PC-3 (cell line): ENCODE measurements at regions not wholly inside any gene's neighbourhood (a gene's known extent, or its start where the extent isn't known, plus 50 kb on each side); places are given as distances from the start of the nearest gene placed in this dataset.
"Not testable (repeated sequence)": the region's sequence is repeated elsewhere in the genome, so short reads cannot be mapped to it uniquely, and the experiment has no call there.

Source experiments
- ATAC-seq: fragments of 200-7000 bp; cut with Tn5 transposase; 2 replicates; pipeline ENCODE4 v1.9.1; 2020; ENCODE audit warnings: mild to moderate bottlenecking, moderate library complexity
- BruUV-seq: library from RNA; stranded (reverse); fragments of 400-500 nt; replicated peaks from 2 replicates; lab custom pipeline; 2021; lab: Mats Ljungman, UMichigan
- CTCF ChIA-PET: fragments of 300-600 bp; sonication (Branson Sonifier 250); formaldehyde crosslinking; loops from one replicate; lab custom pipeline; 2022; ENCODE audit warnings: antibody characterized with exemption; lab: Charles Lee
- POLR2A ChIA-PET: fragments of 300-600 bp; sonication (Branson Sonifier 250); formaldehyde crosslinking; loops from one replicate; lab custom pipeline; 2022; ENCODE audit warnings: antibody characterized with exemption; ENCODE audit not compliant: unreplicated experiment; lab: Charles Lee
- DNase-seq: peaks from one replicate; pipeline ENCODE4 v3.0.0-alpha.2; 2015
- H2AFZ ChIP-seq: fragments of 300-600 bp; sonication (generic); 2 replicates; pipeline ENCODE4 v1.6.0; 2016; ENCODE audit warnings: antibody characterized with exemption, low read length
- H3F3A ChIP-seq: fragments of 300-600 bp; sonication (generic); one replicate; pipeline ENCODE4 v1.6.0; 2017; ENCODE audit warnings: antibody characterized with exemption, low read length, control low read depth, mild to moderate bottlenecking; ENCODE audit not compliant: unreplicated experiment
- H3K27ac ChIP-seq: fragments of 300-600 bp; sonication (generic); 2 replicates; pipeline ENCODE4 v1.5.1; 2016; ENCODE audit warnings: mild to moderate bottlenecking, low read length
- H3K27me3 ChIP-seq: fragments of 300-600 bp; sonication (generic); 2 replicates; pipeline ENCODE4 v1.6.1; 2016; ENCODE audit warnings: low read length, mixed read lengths
- H3K36me3 ChIP-seq: fragments of 300-600 bp; sonication (generic); 2 replicates; pipeline ENCODE4 v1.6.1; 2016; ENCODE audit warnings: low read depth, mixed run types, low read length, mixed read lengths
- H3K4me1 ChIP-seq: fragments of 300-600 bp; sonication (generic); 2 replicates; pipeline ENCODE4 v1.5.1; 2016; ENCODE audit warnings: low read length; ENCODE audit not compliant: insufficient read depth
- H3K4me2 ChIP-seq: fragments of 300-600 bp; sonication (generic); 2 replicates; pipeline ENCODE4 v1.6.0; 2016; ENCODE audit warnings: low read length
- H3K4me3 ChIP-seq: fragments of 300-600 bp; sonication (generic); 2 replicates; pipeline ENCODE4 v1.5.1; 2016; ENCODE audit warnings: mild to moderate bottlenecking, low read length, mixed read lengths
- H3K79me2 ChIP-seq: fragments of 300-600 bp; sonication (generic); 2 replicates; pipeline ENCODE4 v1.6.1; 2017; ENCODE audit warnings: low read length, mixed read lengths
- H3K9ac ChIP-seq: fragments of 300-600 bp; sonication (generic); 2 replicates; pipeline ENCODE4 v1.6.0; 2016; ENCODE audit warnings: mild to moderate bottlenecking, low read length
- H3K9me2 ChIP-seq: fragments of 300-600 bp; sonication (generic); replicated peaks from 2 replicates; pipeline ENCODE4 v1.6.1; 2016; ENCODE audit warnings: mixed run types, low read length, mixed read lengths
- H3K9me3 ChIP-seq: fragments of 300-600 bp; sonication (generic); 2 replicates; pipeline ENCODE4 v1.6.1; 2016; ENCODE audit warnings: low read length, mixed read lengths
- H4K20me1 ChIP-seq: fragments of 300-600 bp; sonication (generic); 2 replicates; pipeline ENCODE4 v1.6.1; 2016; ENCODE audit warnings: low read length, mixed read lengths
- CTCF ChIP-seq: fragments of 300-600 bp; sonication (generic); conservative IDR thresholded peaks from 2 replicates; pipeline ENCODE4 v1.5.1; 2017; ENCODE audit warnings: antibody characterized with exemption, low read depth, mild to moderate bottlenecking, low read length
- EZH2 ChIP-seq: fragments of 300-600 bp; sonication (generic); IDR thresholded peaks from one replicate; pipeline ENCODE4 v1.6.1; 2017; ENCODE audit warnings: antibody characterized with exemption, mild to moderate bottlenecking, low read length; ENCODE audit not compliant: unreplicated experiment
- EZH2phosphoT487 ChIP-seq: fragments of 300-600 bp; sonication (generic); IDR thresholded peaks from 2 replicates; pipeline ENCODE4 v1.6.1; 2018; ENCODE audit warnings: mild to moderate bottlenecking, antibody characterized with exemption, low read length, borderline replicate concordance
- intact Hi-C: fragments of 100-400 bp; cut with micrococcal nuclease; formaldehyde crosslinking; loops from 2 replicates; pipeline ENCODE4 v1.9.0; 2023

- Histone ChIP-seq H3F3A (no peaks in the 10 kb centered on the region), H3K36me3 (no peaks in the 10 kb centered on the region), H4K20me1 (no peaks in the 10 kb centered on the region), H3K4me2 (no peak overlapping the region), H3K79me2 (no peaks in the 10 kb centered on the region), H2AFZ (no peak overlapping the region), H3K4me3 (no peak overlapping the region), H3K27me3 (peaks cover 68% of the 10 kb centered on the region), H3K9me2 (no peaks in the 10 kb centered on the region), H3K9ac (no peak overlapping the region), H3K4me1 (no peaks in the 10 kb centered on the region), H3K27ac (no peak overlapping the region), H3K9me3 (no peaks in the 10 kb centered on the region)
- ChIA-PET CTCF (no interaction called here), POLR2A (no interaction called here)
- intact Hi-C loops, result no loop called here
- DNase-seq, result no peak
- no TSS peak for BruUV-seq
- TF ChIP-seq CTCF (no peak), EZH2phosphoT487 (no peak), EZH2 (no peak)
- no peak for ATAC-seq
Measured at GRCh38 chr1:228887960-228888359, 152.7 kb downstream of the RHOU start.

GRCh38 chr1:228889289-228889688 is 154.0 kb downstream of the RHOU start:
- Histone ChIP-seq H3K36me3 (no peaks in the 10 kb centered on the region), H3K79me2 (no peaks in the 10 kb centered on the region), H3K27me3 (peaks cover 59% of the 10 kb centered on the region), H3K9me3 (no peaks in the 10 kb centered on the region), H3K4me2 (no peak overlapping the region), H3K4me3 (no peak overlapping the region), H3K9ac (no peak overlapping the region), H2AFZ (no peak overlapping the region), H4K20me1 (no peaks in the 10 kb centered on the region), H3F3A (no peaks in the 10 kb centered on the region), H3K27ac (no peak overlapping the region), H3K9me2 (no peaks in the 10 kb centered on the region), H3K4me1 (no peaks in the 10 kb centered on the region)
- POLR2A ChIA-PET, result no interaction called here
- no peak for ATAC-seq
- intact Hi-C loops, result no loop called here
- no TSS peak for BruUV-seq
- no peak for DNase-seq
- TF ChIP-seq EZH2, result no peak
- TF ChIP-seq CTCF, result no peak
- TF ChIP-seq EZH2phosphoT487, result no peak
- CTCF ChIA-PET, result no interaction called here

DNA sequence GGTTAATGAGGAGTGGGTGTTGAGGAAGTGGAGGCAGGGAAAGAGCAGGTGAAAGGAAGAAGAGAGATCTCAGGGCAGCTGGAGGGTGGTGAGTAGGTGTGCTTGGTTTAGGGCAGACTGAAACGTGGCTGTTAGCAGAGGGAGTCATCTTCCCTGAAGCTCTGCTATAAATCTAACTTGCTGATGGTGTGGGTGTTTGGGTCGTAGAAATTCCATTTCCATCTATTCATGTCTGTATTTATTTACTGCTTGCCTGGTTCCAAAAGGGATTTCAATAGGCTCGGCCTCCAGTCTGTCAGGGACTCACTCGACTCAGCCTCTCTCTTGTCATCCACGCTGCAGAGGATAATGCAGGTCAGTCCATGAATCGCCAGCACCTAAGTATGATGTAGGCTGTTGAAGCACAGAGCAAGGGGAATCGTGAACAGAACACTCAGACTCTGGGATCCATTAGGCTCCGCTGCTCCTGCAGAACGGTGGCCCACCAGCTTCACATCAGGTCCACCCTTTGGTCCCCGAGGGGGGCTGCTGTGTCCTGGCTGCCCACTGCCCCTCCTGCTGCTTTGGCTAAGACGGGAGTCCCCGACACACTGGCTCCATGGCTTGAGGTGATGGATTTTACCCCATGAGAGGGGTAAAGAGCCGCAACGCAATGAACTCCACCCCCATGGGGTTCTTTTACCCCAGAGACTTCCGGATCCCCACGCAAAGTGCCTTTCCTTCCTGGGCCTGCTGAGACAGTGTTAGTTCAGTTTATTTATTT is 156.2 kb downstream of the RHOU start:
- no peaks in the 10 kb centered on the region for H3K36me3 ChIP-seq
- no peaks in the 10 kb centered on the region for H3F3A ChIP-seq
- H3K9ac ChIP-seq, result no peak overlapping the region
- H3K4me1 ChIP-seq, result no peaks in the 10 kb centered on the region
- H3K9me2 ChIP-seq, result no peaks in the 10 kb centered on the region
- BruUV-seq, result no TSS peak
- POLR2A ChIA-PET, result no interaction called here
- ATAC-seq (no peak), DNase-seq (no peak)
- H3K4me3 ChIP-seq, result no peak overlapping the region
- TF ChIP-seq EZH2phosphoT487, result no peak
- no peak for TF ChIP-seq CTCF
- H4K20me1 ChIP-seq, result no peaks in the 10 kb centered on the region
- no peak overlapping the region for H3K4me2 ChIP-seq
- peaks cover 66% of the 10 kb centered on the region for H3K27me3 ChIP-seq
- H2AFZ ChIP-seq, result no peak overlapping the region
- H3K9me3 ChIP-seq, result no peaks in the 10 kb centered on the region
- CTCF ChIA-PET, result no interaction called here
- intact Hi-C loops, result no loop called here
- no peaks in the 10 kb centered on the region for H3K79me2 ChIP-seq
- no peak overlapping the region for H3K27ac ChIP-seq

GRCh38 chr1:228892200-228892599 is 156.9 kb downstream of the RHOU start:
- POLR2A ChIA-PET, BruUV-seq, H3F3A ChIP-seq, DNase-seq, intact Hi-C loops, H3K9ac ChIP-seq, H4K20me1 ChIP-seq, H3K9me2 ChIP-seq, H3K27ac ChIP-seq, ATAC-seq, CTCF ChIA-PET, H3K9me3 ChIP-seq, H3K79me2 ChIP-seq, H3K36me3 ChIP-seq, H3K4me1 ChIP-seq, H3K4me2 ChIP-seq, H2AFZ ChIP-seq, H3K4me3 ChIP-seq: not testable (repeated sequence)
- H3K27me3 ChIP-seq, result peaks cover 67% of the 10 kb centered on the region
